HFFc6 (cell line): ENCODE measurements at regions not wholly inside any gene's neighbourhood (a gene's known extent, or its start where the extent isn't known, plus 50 kb on each side); places are given as distances from the start of the nearest gene placed in this dataset.

Experiments used
- DNase-seq: peaks from one replicate; pipeline ENCODE4 v3.0.0-alpha.2; 2018
- H3K27ac Mint-ChIP-seq: 2 replicates; pipeline ENCODE4 v1.8.0; 2020; ENCODE audit warnings: mild to moderate bottlenecking, mixed read lengths
- H3K27me3 Mint-ChIP-seq: 2 replicates; pipeline ENCODE4 v1.8.0; 2021; ENCODE audit warnings: mild to moderate bottlenecking, moderate library complexity, mixed read lengths; ENCODE audit not compliant: insufficient read depth
- H3K36me3 Mint-ChIP-seq: 2 replicates; pipeline ENCODE4 v1.8.0; 2021; ENCODE audit warnings: low read depth, mixed read lengths
- H3K4me1 Mint-ChIP-seq: 2 replicates; pipeline ENCODE4 v1.8.0; 2020; ENCODE audit warnings: low read depth, mixed read lengths
- H3K4me3 Mint-ChIP-seq: 2 replicates; pipeline ENCODE4 v1.8.0; 2020; ENCODE audit warnings: mild to moderate bottlenecking, moderate library complexity, mixed read lengths
- H3K9me3 Mint-ChIP-seq: 2 replicates; pipeline ENCODE4 v1.8.0; 2020; ENCODE audit warnings: mild to moderate bottlenecking, mixed read lengths
- CTCF ChIP-seq: fragments of 200-600 bp; sonication (generic); IDR thresholded peaks from 2 replicates; pipeline ENCODE4 v1.5.0; 2021; ENCODE audit warnings: antibody characterized with exemption, mild to moderate bottlenecking

DNA sequence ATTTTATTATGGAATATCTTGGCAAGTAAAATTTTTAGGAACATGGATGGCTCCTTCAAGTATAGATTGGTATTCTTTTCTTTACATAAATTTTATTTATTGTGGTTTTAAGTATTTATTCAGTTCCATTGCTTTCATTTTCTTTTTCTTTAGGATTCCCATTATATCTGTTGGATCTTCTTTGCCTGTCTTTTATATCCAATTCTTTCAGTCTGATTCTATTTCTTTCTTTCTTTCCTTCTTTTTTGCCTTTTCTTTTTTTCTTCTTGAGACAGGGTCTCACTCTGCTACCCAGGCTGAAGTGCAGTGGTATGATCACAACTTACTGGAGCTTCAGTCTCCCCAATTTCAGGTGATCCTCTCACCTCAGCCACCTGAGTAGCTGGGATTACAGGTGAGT is 74.2 kb upstream of the GLI3 start:
- TF ChIP-seq CTCF = no peak
- Mint-ChIP-seq H3K27me3 (peaks cover 25% of the 10 kb centered on the region), H3K4me3 (no peak overlapping the region), H3K9me3 (peaks cover 7% of the 10 kb centered on the region), H3K4me1 (peaks cover 16% of the 10 kb centered on the region), H3K36me3 (peaks cover 6% of the 10 kb centered on the region; the same call in 1 of the 2 replicates), H3K27ac (no peak overlapping the region)
- no peak for DNase-seq

DNA sequence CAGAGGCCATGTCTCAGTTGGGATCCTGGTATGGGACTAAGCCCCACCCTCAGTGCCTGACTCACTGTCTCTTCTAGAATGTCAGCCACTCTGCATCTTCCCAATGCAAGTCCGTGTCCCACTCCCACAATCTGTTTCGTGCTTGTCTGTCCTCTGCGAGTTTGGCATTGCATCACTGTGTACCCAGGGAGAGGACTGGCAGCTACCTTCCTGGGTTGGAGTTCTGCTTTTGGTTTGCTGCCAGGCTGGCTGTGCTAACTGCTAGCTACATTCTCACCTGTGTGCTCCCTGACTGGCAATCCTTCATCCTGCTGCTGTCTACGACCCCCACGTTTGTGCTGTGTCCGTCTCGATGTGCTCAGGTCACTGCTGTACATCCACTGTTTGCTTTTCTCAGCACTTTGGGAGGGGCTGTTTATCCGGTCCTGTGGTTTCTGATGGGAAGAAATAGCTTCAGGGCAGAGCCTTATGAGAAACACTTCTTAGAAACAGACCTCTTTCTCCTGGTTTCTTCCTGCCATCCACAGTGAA is 56.0 kb upstream of the GLI3 start:
- H3K4me3 Mint-ChIP-seq = no peak overlapping the region
- no peak overlapping the region for H3K27ac Mint-ChIP-seq
- DNase-seq = no peak

DNA sequence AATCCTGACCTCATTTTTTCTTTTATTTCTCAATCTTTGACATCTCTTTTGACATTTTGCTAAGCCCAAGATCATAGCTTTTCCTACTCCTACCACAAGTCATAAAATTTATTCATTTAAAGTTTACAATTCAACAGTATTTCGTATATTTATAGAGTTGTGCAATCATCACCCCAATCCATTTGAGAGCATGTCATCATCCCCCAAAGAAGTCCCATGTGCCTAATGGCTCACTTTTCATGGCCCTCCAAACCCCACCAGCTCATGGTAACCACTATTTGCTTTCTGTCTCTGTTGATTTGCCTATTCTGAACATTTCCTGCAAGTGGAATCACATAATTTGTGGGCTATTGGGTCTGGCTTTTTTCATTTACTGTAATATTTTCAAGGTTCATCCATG is 52.5 kb upstream of the GLI3 start:
- peaks cover 12% of the 10 kb centered on the region for H3K27me3 Mint-ChIP-seq
- no peak overlapping the region for H3K27ac Mint-ChIP-seq
- no peak for TF ChIP-seq CTCF
- no peaks in the 10 kb centered on the region for H3K36me3 Mint-ChIP-seq
- no peaks in the 10 kb centered on the region for H3K9me3 Mint-ChIP-seq
- no peak for DNase-seq
- peaks cover 16% of the 10 kb centered on the region for H3K4me1 Mint-ChIP-seq
- H3K4me3 Mint-ChIP-seq = no peak overlapping the region

More for the DNA sequence above, 56.0 kb upstream of the GLI3 start:
- Mint-ChIP-seq H3K36me3 (no peaks in the 10 kb centered on the region), H3K9me3 (no peaks in the 10 kb centered on the region), H3K4me1 (no peaks in the 10 kb centered on the region), H3K27me3 (peaks cover 12% of the 10 kb centered on the region)
- no peak for TF ChIP-seq CTCF
